HL-60 (cell line): ENCODE measurements at regions not wholly inside any gene's neighbourhood (a gene's known extent, or its start where the extent isn't known, plus 50 kb on each side); places are given as distances from the start of the nearest gene placed in this dataset.

Experiments used
- DNase-seq, 2 experiments: peaks; one replicate each; pipeline ENCODE4 v3.0.0-alpha.2; 2010 to 2020; ENCODE audit warnings: low read depth in 1 of 2, low spot score in 1 of 2
- H3K27ac ChIP-seq: fragments of 250-450 bp; sonication (Bioruptor Pico); replicated peaks from 2 replicates; pipeline ENCODE4 v1.5.1; 2020; ENCODE audit warnings: mild to moderate bottlenecking, moderate library complexity
- H3K27me3 ChIP-seq: fragments of 250-450 bp; sonication (Bioruptor Pico); 2 replicates; pipeline ENCODE4 v1.5.1; 2021; ENCODE audit warnings: mild to moderate bottlenecking, moderate library complexity; ENCODE audit not compliant: insufficient read depth, poor library complexity, severe bottlenecking
- H3K4me3 ChIP-seq: replicated peaks from 2 replicates; pipeline ENCODE4 v1.5.1; 2011; ENCODE audit warnings: mild to moderate bottlenecking, control low read depth, low read length; ENCODE audit not compliant: insufficient read depth
- CTCF ChIP-seq: IDR thresholded peaks from one replicate; pipeline ENCODE4 v1.5.1; 2011; ENCODE audit warnings: low read length, control low read depth, inconsistent platforms; ENCODE audit not compliant: insufficient read depth
- GABPA ChIP-seq: IDR thresholded peaks from 2 replicates; pipeline ENCODE4 v1.6.1; 2012; ENCODE audit warnings: low read depth
- POLR2AphosphoS5 ChIP-seq: IDR thresholded peaks from 2 replicates; pipeline ENCODE4 v1.6.1; 2012; ENCODE audit warnings: low read depth
- REST ChIP-seq: IDR thresholded peaks from 2 replicates; pipeline ENCODE4 v1.6.1; 2012; ENCODE audit warnings: low read depth; ENCODE audit not compliant: insufficient replicate concordance
- SPI1 ChIP-seq: IDR thresholded peaks from 2 replicates; pipeline ENCODE4 v1.6.1; 2012; ENCODE audit warnings: low read depth, mild to moderate bottlenecking, borderline replicate concordance

- TF ChIP-seq GABPA (no peak), REST (no peak), POLR2AphosphoS5 (no peak), CTCF (no peak), SPI1 (no peak)
- Histone ChIP-seq H3K27me3 (no peaks in the 10 kb centered on the region), H3K4me3 (no peak overlapping the region), H3K27ac (no peak overlapping the region)
- DNase-seq, result no peak
These were observed 498.9 kb downstream of the RERGL start for GRCh38 chr12:17591005-17591681.

- DNase-seq, result no peak
- no peak overlapping the region for H3K27ac ChIP-seq
- H3K4me3 ChIP-seq, result no peak overlapping the region
- H3K27me3 ChIP-seq, result no peaks in the 10 kb centered on the region
- TF ChIP-seq CTCF, result no peak
- TF ChIP-seq GABPA, result no peak
- no peak for TF ChIP-seq SPI1
- TF ChIP-seq REST, result no peak
- no peak for TF ChIP-seq POLR2AphosphoS5
These were observed 501.0 kb downstream of the RERGL start for GRCh38 chr12:17588968-17589367.

GRCh38 chr12:17579205-17580026, 510.6 kb downstream of the RERGL start:
- DNase-seq, result no peak
- Histone ChIP-seq H3K27me3 (no peaks in the 10 kb centered on the region), H3K4me3 (no peak overlapping the region), H3K27ac (no peak overlapping the region)
- TF ChIP-seq POLR2AphosphoS5, result no peak
- TF ChIP-seq GABPA, result no peak
- no peak for TF ChIP-seq SPI1

- no peak for TF ChIP-seq REST
- TF ChIP-seq GABPA, result no peak
- no peak for TF ChIP-seq SPI1
- TF ChIP-seq POLR2AphosphoS5, result no peak
- TF ChIP-seq CTCF, result no peak
- Histone ChIP-seq H3K27ac (no peak overlapping the region), H3K27me3 (no peaks in the 10 kb centered on the region), H3K4me3 (no peak overlapping the region)
- no peak for DNase-seq
These were observed 512.6 kb downstream of the RERGL start for GRCh38 chr12:17577405-17577804.
